ENCODE measurements at regions not wholly inside any gene's neighbourhood (a gene's known extent, or its start where the extent isn't known, plus 50 kb on each side); places are given as distances from the start of the nearest gene placed in this dataset.

DNA sequence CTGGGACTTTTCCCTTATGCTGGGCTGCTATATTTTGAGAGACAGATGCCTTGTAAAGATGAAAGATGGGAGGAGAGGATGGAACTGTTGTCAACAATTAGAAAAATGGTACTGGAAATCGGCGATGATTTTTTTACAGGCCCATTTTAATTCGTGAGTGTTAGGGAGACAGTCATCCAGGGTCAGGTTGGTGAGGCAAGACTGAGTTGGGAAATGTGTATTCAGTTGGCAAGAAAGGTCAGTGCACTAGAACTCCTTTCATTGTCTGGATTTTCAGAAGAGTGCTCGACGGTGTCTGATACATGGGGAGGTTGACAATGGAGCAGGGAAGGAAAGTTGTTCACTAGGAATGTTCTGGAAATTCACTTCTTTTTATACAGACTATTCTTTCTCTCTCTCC is 394.4 kb downstream of the QKI start:
- H3F3A ChIP-seq (ENCODE audit: low read depth): no peaks in the 10 kb centered on the region
- H3K36me3 ChIP-seq (ENCODE audit: insufficient read depth, low read length): no peaks in the 10 kb centered on the region
- no peak overlapping the region for H2AFZ ChIP-seq (ENCODE audit: low read length)
- TF ChIP-seq, protein P1, sequence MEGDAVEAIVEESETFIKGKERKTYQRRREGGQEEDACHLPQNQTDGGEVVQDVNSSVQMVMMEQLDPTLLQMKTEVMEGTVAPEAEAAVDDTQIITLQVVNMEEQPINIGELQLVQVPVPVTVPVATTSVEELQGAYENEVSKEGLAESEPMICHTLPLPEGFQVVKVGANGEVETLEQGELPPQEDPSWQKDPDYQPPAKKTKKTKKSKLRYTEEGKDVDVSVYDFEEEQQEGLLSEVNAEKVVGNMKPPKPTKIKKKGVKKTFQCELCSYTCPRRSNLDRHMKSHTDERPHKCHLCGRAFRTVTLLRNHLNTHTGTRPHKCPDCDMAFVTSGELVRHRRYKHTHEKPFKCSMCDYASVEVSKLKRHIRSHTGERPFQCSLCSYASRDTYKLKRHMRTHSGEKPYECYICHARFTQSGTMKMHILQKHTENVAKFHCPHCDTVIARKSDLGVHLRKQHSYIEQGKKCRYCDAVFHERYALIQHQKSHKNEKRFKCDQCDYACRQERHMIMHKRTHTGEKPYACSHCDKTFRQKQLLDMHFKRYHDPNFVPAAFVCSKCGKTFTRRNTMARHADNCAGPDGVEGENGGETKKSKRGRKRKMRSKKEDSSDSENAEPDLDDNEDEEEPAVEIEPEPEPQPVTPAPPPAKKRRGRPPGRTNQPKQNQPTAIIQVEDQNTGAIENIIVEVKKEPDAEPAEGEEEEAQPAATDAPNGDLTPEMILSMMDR (conservative IDR thresholded peaks at IDR 0.05; ENCODE audit: low read length): no peak
- TF ChIP-seq EZH2phosphoT487 (IDR thresholded peaks at IDR 0.05; ENCODE audit: borderline replicate concordance): no peak
- no peak overlapping the region for H3K4me2 ChIP-seq (ENCODE audit: low read depth, low read length, poor library complexity, severe bottlenecking)
- no peaks in the 10 kb centered on the region for H3K4me1 ChIP-seq (ENCODE audit: insufficient read depth, low read length, poor library complexity, severe bottlenecking)
- no peaks in the 10 kb centered on the region for H4K20me1 ChIP-seq (ENCODE audit: insufficient read depth, low read length, poor library complexity, severe bottlenecking)
- H3K9me3 ChIP-seq (ENCODE audit: insufficient read depth, low read depth, low read length): no peaks in the 10 kb centered on the region; the same call in 1 of the 2 replicates
- H3K27me3 ChIP-seq (ENCODE audit: insufficient read depth, low read length, poor library complexity, severe bottlenecking): no peaks in the 10 kb centered on the region
- H3K9ac ChIP-seq (ENCODE audit: low read depth, low read length, poor library complexity, severe bottlenecking): no peak overlapping the region
- no peaks in the 10 kb centered on the region for H3K79me2 ChIP-seq (ENCODE audit: insufficient read depth, low read length)
- H3K9me2 ChIP-seq (replicated peaks; ENCODE audit: low read depth, low read length): no peaks in the 10 kb centered on the region
- no peak overlapping the region for H3K4me3 ChIP-seq (ENCODE audit: low read length, poor library complexity, severe bottlenecking)

GRCh38 chr6:163808231-163808630 is 393.7 kb downstream of the QKI start:
- no peaks in the 10 kb centered on the region for H3K9me2 ChIP-seq (replicated peaks; ENCODE audit: low read depth, low read length)
- TF ChIP-seq EZH2phosphoT487 (IDR thresholded peaks at IDR 0.05; ENCODE audit: borderline replicate concordance): no peak
- TF ChIP-seq, protein P1 (conservative IDR thresholded peaks at IDR 0.05; ENCODE audit: low read length): no peak
- H3F3A ChIP-seq (ENCODE audit: low read depth): no peaks in the 10 kb centered on the region
- no peaks in the 10 kb centered on the region for H3K27me3 ChIP-seq (ENCODE audit: insufficient read depth, low read length, poor library complexity, severe bottlenecking)
- H3K4me3 ChIP-seq (ENCODE audit: low read length, poor library complexity, severe bottlenecking): no peak overlapping the region
- H3K36me3 ChIP-seq (ENCODE audit: insufficient read depth, low read length): no peaks in the 10 kb centered on the region
- no peaks in the 10 kb centered on the region for H3K79me2 ChIP-seq (ENCODE audit: insufficient read depth, low read length)
- H3K4me1 ChIP-seq (ENCODE audit: insufficient read depth, low read length, poor library complexity, severe bottlenecking): no peaks in the 10 kb centered on the region
- no peak overlapping the region for H2AFZ ChIP-seq (ENCODE audit: low read length)
- H3K9ac ChIP-seq (ENCODE audit: low read depth, low read length, poor library complexity, severe bottlenecking): no peak overlapping the region
- no peak overlapping the region for H3K4me2 ChIP-seq (ENCODE audit: low read depth, low read length, poor library complexity, severe bottlenecking)
- H3K9me3 ChIP-seq (ENCODE audit: insufficient read depth, low read depth, low read length): no peaks in the 10 kb centered on the region; the same call in 1 of the 2 replicates
- H4K20me1 ChIP-seq (ENCODE audit: insufficient read depth, low read length, poor library complexity, severe bottlenecking): no peaks in the 10 kb centered on the region

- H3K4me3 ChIP-seq (ENCODE audit: low read length, poor library complexity, severe bottlenecking): no peak overlapping the region
- H4K20me1 ChIP-seq (ENCODE audit: insufficient read depth, low read length, poor library complexity, severe bottlenecking): no peaks in the 10 kb centered on the region
- no peaks in the 10 kb centered on the region for H3K27me3 ChIP-seq (ENCODE audit: insufficient read depth, low read length, poor library complexity, severe bottlenecking)
- no peaks in the 10 kb centered on the region for H3K36me3 ChIP-seq (ENCODE audit: insufficient read depth, low read length)
- TF ChIP-seq, protein P1 (conservative IDR thresholded peaks at IDR 0.05; ENCODE audit: low read length): no peak
- no peak for TF ChIP-seq EZH2phosphoT487 (IDR thresholded peaks at IDR 0.05; ENCODE audit: borderline replicate concordance)
- H3K4me1 ChIP-seq (ENCODE audit: insufficient read depth, low read length, poor library complexity, severe bottlenecking): no peaks in the 10 kb centered on the region
- H3K9me2 ChIP-seq (replicated peaks; ENCODE audit: low read depth, low read length): no peaks in the 10 kb centered on the region
- no peaks in the 10 kb centered on the region for H3K79me2 ChIP-seq (ENCODE audit: insufficient read depth, low read length)
- H3K9ac ChIP-seq (ENCODE audit: low read depth, low read length, poor library complexity, severe bottlenecking): no peak overlapping the region
- no peak overlapping the region for H2AFZ ChIP-seq (ENCODE audit: low read length)
- no peak overlapping the region for H3K4me2 ChIP-seq (ENCODE audit: low read depth, low read length, poor library complexity, severe bottlenecking)
- H3K9me3 ChIP-seq (ENCODE audit: insufficient read depth, low read depth, low read length): no peaks in the 10 kb centered on the region; the same call in 1 of the 2 replicates
- no peaks in the 10 kb centered on the region for H3F3A ChIP-seq (ENCODE audit: low read depth)
These were observed 392.4 kb downstream of the QKI start for GRCh38 chr6:163806755-163807499.
